OCI-LY3 (cell line): ENCODE measurements at regions not wholly inside any gene's neighbourhood (a gene's known extent, or its start where the extent isn't known, plus 50 kb on each side); places are given as distances from the start of the nearest gene placed in this dataset.
A peak's percentile ranks its signal among the peaks of the same experiment; 100 is the strongest.

ENCODE experiments used
- H2AFZ ChIP-seq: fragments of 200-600, 300-600 bp; shearing (Covaris generic); 2 replicates; pipeline ENCODE4 v1.6.0; 2014; ENCODE audit warnings: antibody characterized with exemption, low read depth, low read length
- H3K27ac ChIP-seq: fragments of 200-600, 300-600 bp; sonication (generic); 2 replicates; pipeline ENCODE4 v1.5.1; 2014; ENCODE audit warnings: mild to moderate bottlenecking, low read length, moderate library complexity, mixed read lengths
- H3K27me3 ChIP-seq: fragments of 200-600, 300-600 bp; sonication (generic); 2 replicates; pipeline ENCODE4 v1.6.1; 2014; ENCODE audit warnings: low read depth, low read length, mixed read lengths
- H3K36me3 ChIP-seq: fragments of 200-600, 300-600 bp; sonication (generic); replicated peaks from 2 replicates; pipeline ENCODE3; 2014; ENCODE audit warnings: low read depth, low read length, mixed read lengths
- H3K4me1 ChIP-seq: fragments of 300-600, 200-600 bp; sonication (generic); 2 replicates; pipeline ENCODE4 v1.6.1; 2014; ENCODE audit warnings: low read length, mixed read lengths
- H3K4me2 ChIP-seq: fragments of 200-600, 300-600 bp; sonication (generic); 2 replicates; pipeline ENCODE4 v1.6.1; 2014; ENCODE audit warnings: low read length, mixed read lengths
- H3K4me3 ChIP-seq: fragments of 300-600, 200-600 bp; sonication (generic); 2 replicates; pipeline ENCODE4 v1.5.1; 2014; ENCODE audit warnings: antibody characterized with exemption, mild to moderate bottlenecking, low read length, moderate library complexity
- H3K79me2 ChIP-seq: fragments of 300-600, 200-600 bp; shearing (Covaris generic); 2 replicates; pipeline ENCODE4 v1.6.1; 2014; ENCODE audit warnings: mild to moderate bottlenecking, low read length, mixed read lengths
- H3K9ac ChIP-seq: fragments of 300-600, 200-600 bp; shearing (Covaris generic); 2 replicates; pipeline ENCODE4 v1.6.0; 2014; ENCODE audit warnings: mild to moderate bottlenecking, low read length, moderate library complexity
- H3K9me3 ChIP-seq: fragments of 200-600, 300-600 bp; shearing (Covaris generic); 2 replicates; pipeline ENCODE4 v1.6.1; 2014; ENCODE audit warnings: low read length, mixed read lengths; ENCODE audit not compliant: insufficient read depth
- H4K20me1 ChIP-seq: fragments of 200-600, 300-600 bp; sonication (generic); 2 replicates; pipeline ENCODE4 v1.6.1; 2016; ENCODE audit warnings: low read length, mixed read lengths; ENCODE audit not compliant: insufficient read depth
- CTCF ChIP-seq: fragments of 200-600, 300-600 bp; sonication (generic); IDR thresholded peaks from 2 replicates; pipeline ENCODE4 v1.5.1; 2014; ENCODE audit warnings: antibody characterized with exemption, low read length, low read depth
- EZH2phosphoT487 ChIP-seq: fragments of 200-600 bp; shearing (Covaris generic); IDR thresholded peaks from 2 replicates; pipeline ENCODE4 v1.6.1; 2018; ENCODE audit warnings: antibody characterized with exemption, mixed run types, low read depth

- Histone ChIP-seq H3K9me3 (no peaks in the 10 kb centered on the region), H3K36me3 (no peaks in the 10 kb centered on the region), H3K4me3 (no peak overlapping the region), H3K4me2 (no peak overlapping the region), H3K27ac (no peak overlapping the region), H3K27me3 (no peaks in the 10 kb centered on the region), H2AFZ (no peak overlapping the region), H3K79me2 (no peaks in the 10 kb centered on the region), H3K9ac (no peak overlapping the region), H3K4me1 (peaks cover 32% of the 10 kb centered on the region), H4K20me1 (no peaks in the 10 kb centered on the region)
- no peak for TF ChIP-seq CTCF
- TF ChIP-seq EZH2phosphoT487 = no peak
Measured at GRCh38 chr11:80837051-80837450, 1396.2 kb upstream of the TENM4 start.

- Histone ChIP-seq H3K27me3 (no peaks in the 10 kb centered on the region), H3K27ac (no peak overlapping the region), H3K9ac (no peak overlapping the region), H3K4me3 (no peak overlapping the region), H4K20me1 (no peaks in the 10 kb centered on the region), H3K79me2 (no peaks in the 10 kb centered on the region), H3K36me3 (no peaks in the 10 kb centered on the region), H2AFZ (no peak overlapping the region), H3K4me1 (peaks cover 9% of the 10 kb centered on the region), H3K9me3 (no peaks in the 10 kb centered on the region), H3K4me2 (no peak overlapping the region)
- TF ChIP-seq EZH2phosphoT487 = no peak
- TF ChIP-seq CTCF = no peak
Measured at GRCh38 chr11:80831374-80831773, 1390.5 kb upstream of the TENM4 start.

- Histone ChIP-seq H3K9ac (no peak overlapping the region), H3K36me3 (no peaks in the 10 kb centered on the region), H3K4me2 (no peak overlapping the region), H3K27ac (no peak overlapping the region), H3K4me3 (no peak overlapping the region), H3K4me1 (no peaks in the 10 kb centered on the region), H2AFZ (peak overlapping the region; percentile 24; the same call in 1 of the 2 replicates), H3K79me2 (no peaks in the 10 kb centered on the region), H3K9me3 (no peaks in the 10 kb centered on the region), H4K20me1 (no peaks in the 10 kb centered on the region), H3K27me3 (no peaks in the 10 kb centered on the region)
- TF ChIP-seq CTCF (no peak), EZH2phosphoT487 (no peak)
Measured at GRCh38 chr11:80827781-80828180, 1387.0 kb upstream of the TENM4 start.

- Histone ChIP-seq H3K4me1 (no peaks in the 10 kb centered on the region), H3K9ac (no peak overlapping the region), H3K9me3 (no peaks in the 10 kb centered on the region), H4K20me1 (no peaks in the 10 kb centered on the region), H3K79me2 (no peaks in the 10 kb centered on the region), H3K27me3 (no peaks in the 10 kb centered on the region), H3K36me3 (no peaks in the 10 kb centered on the region), H3K4me2 (no peak overlapping the region), H3K4me3 (no peak overlapping the region), H3K27ac (no peak overlapping the region), H2AFZ (no peak overlapping the region)
- TF ChIP-seq EZH2phosphoT487 (no peak), CTCF (no peak)
Measured at GRCh38 chr11:80826808-80827207, 1386.0 kb upstream of the TENM4 start.
